BJ (cell line): ENCODE measurements at regions not wholly inside any gene's neighbourhood (a gene's known extent, or its start where the extent isn't known, plus 50 kb on each side); places are given as distances from the start of the nearest gene placed in this dataset.
A peak's percentile ranks its signal among the peaks of the same experiment; 100 is the strongest.

Source experiments
- CTCF ChIA-PET: fragments of 350-600 bp; formaldehyde crosslinking; extraction: SDS; loops from one replicate; lab custom pipeline; 2021; ENCODE audit warnings: antibody characterized with exemption, inconsistent platforms; lab: Yijun Ruan, JAX
- POLR2A ChIA-PET: fragments of 300-600 bp; sonication (Branson Sonifier 250); formaldehyde crosslinking; extraction: SDS; loops from one replicate; lab custom pipeline; 2021; ENCODE audit warnings: antibody characterized with exemption; lab: Charles Lee
- DNase-seq: peaks from one replicate; pipeline ENCODE4 v3.0.0-alpha.2; 2011; ENCODE audit warnings: low read depth
- H3K27me3 ChIP-seq: 2 replicates; pipeline ENCODE4 v1.6.0; 2011; ENCODE audit warnings: low read length; ENCODE audit not compliant: control insufficient read depth, insufficient read depth
- H3K36me3 ChIP-seq: 2 replicates; pipeline ENCODE4 v1.5.1; 2011; ENCODE audit warnings: low read length; ENCODE audit not compliant: control insufficient read depth, insufficient read depth
- H3K4me3 ChIP-seq: 2 replicates; pipeline ENCODE4 v1.5.1; 2011; ENCODE audit warnings: low read depth, mild to moderate bottlenecking, control low read depth, low read length
- CTCF ChIP-seq: IDR thresholded peaks from 2 replicates; pipeline ENCODE4 v1.5.1; 2011; ENCODE audit warnings: low read depth, mild to moderate bottlenecking, control low read depth, inconsistent platforms, low read length, moderate library complexity; ENCODE audit not compliant: insufficient read depth

GRCh38 chr5:8436924-8437323 is 568.0 kb downstream of the MTRR start:
- Histone ChIP-seq H3K27me3 (no peaks in the 10 kb centered on the region; the same call in 1 of the 2 replicates), H3K36me3 (no peaks in the 10 kb centered on the region), H3K4me3 (no peak overlapping the region)
- no peak for TF ChIP-seq CTCF
- ChIA-PET CTCF (no interaction called here), POLR2A (no interaction called here)
- DNase-seq, result no peak

- CTCF ChIA-PET, result no interaction called here
- no peak for DNase-seq
Observed at GRCh38 chr5:8445139-8445538, 576.2 kb downstream of the MTRR start.

GRCh38 chr5:8446179-8446578 is 577.2 kb downstream of the MTRR start:
- H3K4me3 ChIP-seq, result no peak overlapping the region
- ChIA-PET CTCF (no interaction called here), POLR2A (no interaction called here)
- DNase-seq, result no peak
- TF ChIP-seq CTCF, result no peak
- no peaks in the 10 kb centered on the region for H3K27me3 ChIP-seq
- H3K36me3 ChIP-seq, result no peaks in the 10 kb centered on the region

More at GRCh38 chr5:8445139-8445538, 576.2 kb downstream of the MTRR start:
- Histone ChIP-seq H3K4me3 (no peak overlapping the region), H3K36me3 (no peaks in the 10 kb centered on the region), H3K27me3 (no peaks in the 10 kb centered on the region; the same call in 1 of the 2 replicates)
- POLR2A ChIA-PET, result no interaction called here
- no peak for TF ChIP-seq CTCF

- Histone ChIP-seq H3K4me3 (0 out of 2 replicates have a peak overlapping the region, but pooled peaks have one; percentile 3), H3K27me3 (no peaks in the 10 kb centered on the region), H3K36me3 (peaks cover under 1% of the 10 kb centered on the region)
- TF ChIP-seq CTCF, result no peak
- CTCF ChIA-PET, result interaction anchor here (0.8 kb wide), 1 partner anchor 12 kb away, joined by 3 read pairs; no protein-coding TSS in a partner anchor
- DNase-seq, result no peak
- POLR2A ChIA-PET, result interaction anchor here (0.7 kb wide), 1 partner anchor 579 kb away, joined by 3 read pairs; no protein-coding TSS in a partner anchor
Observed at GRCh38 chr5:8456846-8457186, 587.9 kb downstream of the MTRR start.

GRCh38 chr5:8457187-8458037 is 588.5 kb downstream of the MTRR start:
- POLR2A ChIA-PET, result interaction anchor here (0.7 kb wide), 1 partner anchor 579 kb away, joined by 3 read pairs; no protein-coding TSS in a partner anchor
- H3K27me3 ChIP-seq, result no peaks in the 10 kb centered on the region
- H3K4me3 ChIP-seq, result peak overlapping the region; percentile 81
- no peak for TF ChIP-seq CTCF
- peaks cover 3% of the 10 kb centered on the region for H3K36me3 ChIP-seq
- DNase-seq, result peak; percentile 99
- CTCF ChIA-PET, result interaction anchor here (0.8 kb wide), 1 partner anchor 11 kb away, joined by 3 read pairs; no protein-coding TSS in a partner anchor
